ENCODE measurements at regions not wholly inside any gene's neighbourhood (a gene's known extent, or its start where the extent isn't known, plus 50 kb on each side); places are given as distances from the start of the nearest gene placed in this dataset.
"Not testable (repeated sequence)": the region's sequence is repeated elsewhere in the genome, so short reads cannot be mapped to it uniquely, and the experiment has no call there.

GRCh38 chr16:35152067-35152627, 1692.7 kb downstream of the TP53TG3F start:
- FAIRE-seq (no peak), DNase-seq (ENCODE audit: low read depth, low spot score) (no peak)
- no peaks in the 10 kb centered on the region for H3K9me1 ChIP-seq (ENCODE audit: control insufficient read depth, extremely low read depth, insufficient read depth, low read length)
- H3K9ac ChIP-seq (ENCODE audit: control insufficient read depth, extremely low read depth, insufficient read depth, low read length) = no peak overlapping the region
- TF ChIP-seq CTCF (optimal IDR thresholded peaks at IDR 0.05 in 1 of 3, IDR thresholded peaks at IDR 0.05 in 1 of 3, conservative IDR thresholded peaks at IDR 0.05 in 1 of 3; ENCODE audit: extremely low read depth in 1 of 3, insufficient read depth in 2 of 3, low read length in 3 of 3) (no peak), EZH2 (IDR thresholded peaks at IDR 0.05; ENCODE audit: low read length) (no peak)
- no peak overlapping the region for H3K4me2 ChIP-seq (ENCODE audit: control insufficient read depth, extremely low read depth, insufficient read depth, low read depth, low read length)
- no peak overlapping the region for H3K4me3 ChIP-seq (ENCODE audit: control insufficient read depth in 2 of 3, extremely low read depth in 1 of 3, insufficient read depth in 2 of 3, low read depth in 1 of 3, low read length in 3 of 3)
- no peaks in the 10 kb centered on the region for H3K4me1 ChIP-seq (ENCODE audit: control insufficient read depth, extremely low read depth, insufficient read depth, low read length)
- H3K36me3 ChIP-seq (ENCODE audit: control insufficient read depth in 2 of 2, extremely low read depth in 1 of 2, insufficient read depth in 2 of 2, low read length in 2 of 2) = no peaks in the 10 kb centered on the region
- H3K9me3 ChIP-seq (ENCODE audit: control insufficient read depth, low read depth, low read length) = no peaks in the 10 kb centered on the region
- no peaks in the 10 kb centered on the region for H4K20me1 ChIP-seq (ENCODE audit: control insufficient read depth, extremely low read depth, insufficient read depth, low read length)
- dilution Hi-C loops (cut with MboI; ENCODE audit: extremely low pct_ligation_motif_present, low sequenced_read_pairs) = no loop called here
- H2AFZ ChIP-seq (ENCODE audit: control insufficient read depth, low read length) = no peak overlapping the region
- H3K79me2 ChIP-seq (ENCODE audit: control insufficient read depth, insufficient read depth, low read length) = no peaks in the 10 kb centered on the region
- no peak overlapping the region for H3K27ac ChIP-seq (ENCODE audit: control insufficient read depth, insufficient read depth, low read length)
- H3K27me3 ChIP-seq (ENCODE audit: control insufficient read depth, extremely low read depth, insufficient read depth, low read length) = no peaks in the 10 kb centered on the region

GRCh38 chr16:35154627-35155026, 1695.2 kb downstream of the TP53TG3F start:
- DNase-seq (ENCODE audit: low read depth, low spot score) (no peak), FAIRE-seq (no peak)
- Histone ChIP-seq H3K27me3 (ENCODE audit: control insufficient read depth, extremely low read depth, insufficient read depth, low read length) (no peaks in the 10 kb centered on the region), H2AFZ (ENCODE audit: control insufficient read depth, low read length) (no peak overlapping the region), H3K36me3 (ENCODE audit: control insufficient read depth in 2 of 2, extremely low read depth in 1 of 2, insufficient read depth in 2 of 2, low read length in 2 of 2) (no peaks in the 10 kb centered on the region), H3K4me1 (ENCODE audit: control insufficient read depth, extremely low read depth, insufficient read depth, low read length) (no peaks in the 10 kb centered on the region), H3K4me3 (ENCODE audit: control insufficient read depth in 2 of 3, extremely low read depth in 1 of 3, insufficient read depth in 2 of 3, low read depth in 1 of 3, low read length in 3 of 3) (no peak overlapping the region), H3K4me2 (ENCODE audit: control insufficient read depth, extremely low read depth, insufficient read depth, low read depth, low read length) (no peak overlapping the region), H3K9me3 (ENCODE audit: control insufficient read depth, low read depth, low read length) (no peaks in the 10 kb centered on the region), H3K9ac (ENCODE audit: control insufficient read depth, extremely low read depth, insufficient read depth, low read length) (no peak overlapping the region), H3K9me1 (ENCODE audit: control insufficient read depth, extremely low read depth, insufficient read depth, low read length) (no peaks in the 10 kb centered on the region), H4K20me1 (ENCODE audit: control insufficient read depth, extremely low read depth, insufficient read depth, low read length) (no peaks in the 10 kb centered on the region), H3K79me2 (ENCODE audit: control insufficient read depth, insufficient read depth, low read length) (no peaks in the 10 kb centered on the region), H3K27ac (ENCODE audit: control insufficient read depth, insufficient read depth, low read length) (no peak overlapping the region)
- dilution Hi-C loops (cut with MboI; ENCODE audit: extremely low pct_ligation_motif_present, low sequenced_read_pairs) = no loop called here
- no peak for TF ChIP-seq CTCF (optimal IDR thresholded peaks at IDR 0.05 in 1 of 3, IDR thresholded peaks at IDR 0.05 in 1 of 3, conservative IDR thresholded peaks at IDR 0.05 in 1 of 3; ENCODE audit: extremely low read depth in 1 of 3, insufficient read depth in 2 of 3, low read length in 3 of 3)
- TF ChIP-seq EZH2 (IDR thresholded peaks at IDR 0.05; ENCODE audit: low read length) = no peak

GRCh38 chr16:35157549-35157948, 1698.1 kb downstream of the TP53TG3F start:
- H2AFZ ChIP-seq (ENCODE audit: control insufficient read depth, low read length); H3K4me3 ChIP-seq (ENCODE audit: control insufficient read depth in 2 of 3, extremely low read depth in 1 of 3, insufficient read depth in 2 of 3, low read depth in 1 of 3, low read length in 3 of 3); H3K9ac ChIP-seq (ENCODE audit: control insufficient read depth, extremely low read depth, insufficient read depth, low read length); H3K4me2 ChIP-seq (ENCODE audit: control insufficient read depth, extremely low read depth, insufficient read depth, low read depth, low read length); H3K4me1 ChIP-seq (ENCODE audit: control insufficient read depth, extremely low read depth, insufficient read depth, low read length); H3K9me3 ChIP-seq (ENCODE audit: control insufficient read depth, low read depth, low read length); H3K79me2 ChIP-seq (ENCODE audit: control insufficient read depth, insufficient read depth, low read length); H4K20me1 ChIP-seq (ENCODE audit: control insufficient read depth, extremely low read depth, insufficient read depth, low read length); DNase-seq (ENCODE audit: low read depth, low spot score); H3K27ac ChIP-seq (ENCODE audit: control insufficient read depth, insufficient read depth, low read length); H3K9me1 ChIP-seq (ENCODE audit: control insufficient read depth, extremely low read depth, insufficient read depth, low read length); FAIRE-seq; H3K27me3 ChIP-seq (ENCODE audit: control insufficient read depth, extremely low read depth, insufficient read depth, low read length); H3K36me3 ChIP-seq (ENCODE audit: control insufficient read depth in 2 of 2, extremely low read depth in 1 of 2, insufficient read depth in 2 of 2, low read length in 2 of 2); dilution Hi-C loops (cut with MboI; ENCODE audit: extremely low pct_ligation_motif_present, low sequenced_read_pairs): not testable (repeated sequence)

- H3K27ac ChIP-seq (ENCODE audit: control insufficient read depth, insufficient read depth, low read length); H3K9me1 ChIP-seq (ENCODE audit: control insufficient read depth, extremely low read depth, insufficient read depth, low read length); H4K20me1 ChIP-seq (ENCODE audit: control insufficient read depth, extremely low read depth, insufficient read depth, low read length); H3K27me3 ChIP-seq (ENCODE audit: control insufficient read depth, extremely low read depth, insufficient read depth, low read length); H3K36me3 ChIP-seq (ENCODE audit: control insufficient read depth in 2 of 2, extremely low read depth in 1 of 2, insufficient read depth in 2 of 2, low read length in 2 of 2); H3K4me3 ChIP-seq (ENCODE audit: control insufficient read depth in 2 of 3, extremely low read depth in 1 of 3, insufficient read depth in 2 of 3, low read depth in 1 of 3, low read length in 3 of 3); DNase-seq (ENCODE audit: low read depth, low spot score); dilution Hi-C loops (cut with MboI; ENCODE audit: extremely low pct_ligation_motif_present, low sequenced_read_pairs); H3K9ac ChIP-seq (ENCODE audit: control insufficient read depth, extremely low read depth, insufficient read depth, low read length); H3K9me3 ChIP-seq (ENCODE audit: control insufficient read depth, low read depth, low read length); H2AFZ ChIP-seq (ENCODE audit: control insufficient read depth, low read length); H3K4me1 ChIP-seq (ENCODE audit: control insufficient read depth, extremely low read depth, insufficient read depth, low read length); H3K4me2 ChIP-seq (ENCODE audit: control insufficient read depth, extremely low read depth, insufficient read depth, low read depth, low read length); FAIRE-seq; H3K79me2 ChIP-seq (ENCODE audit: control insufficient read depth, insufficient read depth, low read length): not testable (repeated sequence)
These were observed 1709.9 kb downstream of the TP53TG3F start for GRCh38 chr16:35169324-35169723.

Measured in keratinocyte (primary cell).